Aorta (tissue), 5 donors: ENCODE measurements at regions not wholly inside any gene's neighbourhood (a gene's known extent, or its start where the extent isn't known, plus 50 kb on each side); places are given as distances from the start of the nearest gene placed in this dataset.
A peak's percentile ranks its signal among the peaks of the same experiment; 100 is the strongest.

Experiments
- ATAC-seq: fragments of 200-7000 bp; cut with Tn5 transposase; one replicate; pipeline ENCODE4 v1.9.1; 2022; ENCODE audit warnings: moderate library complexity; ENCODE audit not compliant: low FRiP score
- DNase-seq, 2 donors: peaks; one replicate each; pipeline ENCODE4 v3.0.0-alpha.2; 2020
- H3K27ac ChIP-seq, 2 donors: one replicate each; pipeline ENCODE4 v1.5.1; 2013; ENCODE audit warnings: low read length in 2 of 2, mild to moderate bottlenecking in 2 of 2, moderate library complexity in 2 of 2, control low read depth in 1 of 2, inconsistent platforms in 1 of 2, low read depth in 1 of 2
- H3K27me3 ChIP-seq, 2 donors: one replicate each; pipeline ENCODE4 v1.6.1; 2013; ENCODE audit warnings: control low read depth in 1 of 2, low read length in 1 of 2, mild to moderate bottlenecking in 1 of 2, moderate library complexity in 1 of 2; ENCODE audit not compliant: insufficient read depth in 2 of 2, control insufficient read depth in 1 of 2
- H3K36me3 ChIP-seq, 2 donors: one replicate each; pipeline ENCODE4 v1.6.1; 2013; ENCODE audit warnings: control low read depth in 1 of 2, low read length in 1 of 2, mild to moderate bottlenecking in 1 of 2; ENCODE audit not compliant: insufficient read depth in 2 of 2, control insufficient read depth in 1 of 2
- H3K4me1 ChIP-seq, 2 donors: one replicate each; pipeline ENCODE4 v1.6.1; 2013; ENCODE audit warnings: low read length in 2 of 2, control low read depth in 1 of 2, mild to moderate bottlenecking in 1 of 2, moderate library complexity in 1 of 2; ENCODE audit not compliant: insufficient read depth in 2 of 2, control insufficient read depth in 1 of 2
- H3K4me3 ChIP-seq, 2 donors: one replicate each; pipeline ENCODE4 v1.5.1; 2013; ENCODE audit warnings: low read length in 2 of 2, control low read depth in 1 of 2, mild to moderate bottlenecking in 1 of 2
- H3K9me3 ChIP-seq: one replicate; pipeline ENCODE4 v1.6.1; 2013; ENCODE audit warnings: mild to moderate bottlenecking, low read length; ENCODE audit not compliant: control insufficient read depth
- WGBS, 2 donors: extraction: QIAGEN DNeasy Blood & Tissue Kit; methylation state at CpG; one replicate each; pipeline ENCODE4 v1.1.7; 2013; 5-methylcytosine and 5-hydroxymethylcytosine counted together
- intact Hi-C, 2 donors: fragments of 100-400 bp; cut with DNase I; formaldehyde crosslinking; loops; one replicate each; pipeline versions ENCODE4 v1.14.2 to v1.15.0; 2022
- donor health status: healthy with polysubstance abuse.
- donor health status: Bipolar disorder and iron deficiency.
- donor health status: DM: no; HTN: no; CAD: no.
- donor health status: DM: no; HTN: no; CAD: no.
- donor health status: DM: yes; HTN: yes; CAD: no.

DNA sequence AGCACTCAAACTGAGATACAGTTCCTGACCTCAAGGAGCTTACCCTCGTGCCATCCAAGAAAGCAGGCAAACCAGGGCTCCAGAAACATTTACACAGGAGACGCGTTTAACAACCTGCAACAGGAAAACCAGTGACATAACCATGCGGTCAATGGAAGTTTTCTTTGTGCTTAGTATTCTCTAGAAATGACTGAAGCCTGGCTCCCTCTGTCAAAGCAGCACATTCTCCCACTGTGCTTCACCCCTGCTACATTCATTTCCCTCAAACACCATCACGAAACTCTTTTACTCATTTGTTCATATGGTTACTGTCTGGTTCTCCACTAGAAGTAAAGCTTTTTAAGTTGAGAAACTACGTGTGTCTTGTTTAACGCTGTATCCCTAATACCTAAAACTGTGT, 161.3 kb upstream of the CCND2 start:
- Histone ChIP-seq H3K4me3 (no peak overlapping the region), H3K27me3 (peaks cover 0 to 1% of the 10 kb centered on the region in 2 donors), H3K27ac (no peak overlapping the region), H3K9me3 (no peaks in the 10 kb centered on the region), H3K36me3 (no peaks in the 10 kb centered on the region), H3K4me1 (no peaks in the 10 kb centered on the region)
- DNase-seq = no peak
- 86 to 88% methylated on average over 7 of the region's 7 CpGs for WGBS, 2 donors
- intact Hi-C loops = no loop called here
- ATAC-seq = no peak

DNA sequence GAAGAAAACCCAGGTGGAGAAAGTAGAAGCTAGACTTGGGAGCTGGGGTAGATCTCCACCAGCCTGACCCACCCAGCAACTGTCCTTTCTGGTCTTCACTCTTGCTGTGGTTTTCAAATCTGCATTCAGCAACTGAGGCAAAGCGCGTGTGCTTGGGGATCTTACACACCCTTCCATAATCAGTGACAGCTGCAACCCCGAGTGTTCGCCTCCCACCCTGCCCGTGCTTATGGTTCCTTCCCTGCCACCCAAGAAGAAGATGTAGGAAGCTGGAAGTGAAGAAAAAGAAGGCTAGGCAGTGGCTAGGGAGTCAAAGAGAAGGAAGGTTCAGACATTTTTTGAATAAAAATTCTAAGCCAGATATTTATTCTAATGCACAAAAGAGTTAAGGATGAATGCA, 162.6 kb upstream of the CCND2 start:
- Histone ChIP-seq H3K27me3 (peaks cover 0 to 1% of the 10 kb centered on the region in 2 donors), H3K9me3 (no peaks in the 10 kb centered on the region), H3K4me3 (no peak overlapping the region), H3K27ac (no peak overlapping the region), H3K36me3 (no peaks in the 10 kb centered on the region), H3K4me1 (no peaks in the 10 kb centered on the region)
- intact Hi-C loops = no loop called here
- DNase-seq = no peak
- 88% methylated on average over 5 of the region's 5 CpGs for WGBS, 2 donors
- ATAC-seq = no peak

DNA sequence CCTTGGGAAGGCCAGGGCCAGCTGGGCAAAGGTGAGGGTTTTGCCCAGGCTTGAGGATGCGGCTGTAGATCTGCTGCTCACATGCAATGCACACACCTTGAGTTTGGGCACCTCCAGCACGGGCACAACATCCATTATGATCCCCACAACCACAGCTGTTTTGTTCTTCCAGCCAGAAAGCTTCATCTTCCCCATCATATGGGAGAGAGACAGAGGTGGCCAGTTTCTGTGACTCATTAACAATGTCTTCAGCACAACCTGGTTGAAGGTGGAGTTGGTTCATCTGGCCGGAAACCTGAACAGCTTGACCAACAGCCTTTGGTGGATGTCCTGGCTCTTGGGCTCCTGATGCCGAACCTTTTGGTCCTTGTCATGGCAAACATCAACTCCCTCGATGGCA, 163.7 kb upstream of the CCND2 start:
- no peak overlapping the region for H3K27ac ChIP-seq
- intact Hi-C loops = no loop called here

DNA sequence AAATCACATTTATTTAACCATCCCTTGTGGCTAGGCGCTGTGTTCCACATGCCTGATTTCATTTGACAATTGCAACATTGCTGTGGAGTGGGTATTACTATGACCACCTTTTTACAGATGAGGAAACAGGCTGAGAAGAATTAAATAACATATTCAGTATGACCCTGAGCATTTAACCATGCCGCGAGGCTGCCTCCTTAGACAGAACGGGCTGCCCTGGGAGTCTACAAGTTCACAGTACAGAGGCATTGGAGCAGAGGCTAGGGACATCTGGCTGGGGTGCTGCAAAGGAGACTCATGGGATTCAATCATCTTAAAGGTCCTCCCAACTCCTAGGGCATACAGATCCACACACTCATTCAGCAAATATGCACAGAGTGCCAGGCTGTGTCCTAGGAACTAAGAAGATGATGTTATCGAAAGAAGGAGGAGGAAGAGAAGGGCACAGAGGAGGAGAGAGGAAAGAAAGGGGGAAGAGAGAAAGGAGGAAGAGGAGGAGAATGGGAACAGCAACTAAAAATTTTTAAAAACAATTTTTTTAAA, 164.7 kb upstream of the CCND2 start:
- 88% methylated on average over 5 of the region's 5 CpGs for WGBS, 2 donors
- intact Hi-C loops = no loop called here
- no peak for ATAC-seq

More for the DNA sequence above, 163.7 kb upstream of the CCND2 start:
- WGBS, 2 donors = 95 to 97% methylated on average over 5 of the region's 5 CpGs
- no peaks in the 10 kb centered on the region for H3K36me3 ChIP-seq
- no peak for ATAC-seq
- H3K4me1 ChIP-seq = no peaks in the 10 kb centered on the region
- no peak overlapping the region for H3K4me3 ChIP-seq
- H3K9me3 ChIP-seq = no peaks in the 10 kb centered on the region
- no peak for DNase-seq
- H3K27me3 ChIP-seq = peaks cover 0 to under 1% of the 10 kb centered on the region in 2 donors

DNA sequence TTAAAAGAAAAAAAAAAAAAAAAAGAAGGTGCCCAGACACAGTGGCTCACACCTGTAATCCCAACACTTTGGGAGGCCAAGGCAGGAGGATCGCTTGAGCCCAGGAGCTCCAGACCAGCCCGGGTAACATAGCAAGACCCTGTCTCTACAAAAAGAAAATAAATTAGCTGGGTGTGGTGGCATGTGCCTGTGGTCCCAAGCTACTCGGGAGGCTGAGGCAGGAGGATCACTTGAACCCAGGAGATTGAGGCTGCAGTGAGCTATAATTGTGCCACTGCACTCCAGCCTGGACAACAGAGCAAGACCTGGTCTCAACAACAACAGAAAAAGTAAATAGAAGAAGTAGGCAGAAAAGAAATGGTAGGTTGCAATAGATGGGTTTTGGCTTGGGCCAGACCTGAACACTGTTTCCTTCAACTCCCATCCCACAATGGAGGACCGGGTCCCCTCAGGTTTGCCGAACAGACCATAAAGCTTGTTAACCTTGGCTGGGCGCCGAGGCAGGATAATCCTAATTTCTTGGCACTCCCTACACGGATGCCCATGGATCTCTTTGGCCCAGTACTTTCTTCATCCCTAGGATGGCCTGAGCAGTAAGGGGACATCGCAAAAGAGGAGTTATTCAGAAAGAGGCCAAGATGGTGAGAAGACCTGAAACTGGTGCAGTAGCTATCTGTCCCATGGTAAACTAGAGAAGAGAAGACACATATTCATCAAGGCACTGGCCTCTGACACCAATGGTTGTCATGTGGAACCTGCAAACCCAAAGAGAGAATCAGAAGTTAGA, 165.5 kb upstream of the CCND2 start:
- Histone ChIP-seq H3K4me3 (no peak overlapping the region), H3K9me3 (no peaks in the 10 kb centered on the region), H3K27me3 (no peaks in the 10 kb centered on the region), H3K4me1 (no peaks in the 10 kb centered on the region), H3K36me3 (no peaks in the 10 kb centered on the region), H3K27ac (no peak overlapping the region)
- WGBS, 2 donors = 92 to 94% methylated on average over 9 of the region's 9 CpGs
- ATAC-seq (no peak), DNase-seq (no peak)
- intact Hi-C loops = loop anchor here in 1 of 2 donors (1.0 kb wide), 1 partner anchor 168 kb away; no protein-coding TSS in a partner anchor

More for the DNA sequence above, 164.7 kb upstream of the CCND2 start:
- no peaks in the 10 kb centered on the region for H3K9me3 ChIP-seq
- no peak overlapping the region for H3K4me3 ChIP-seq
- H3K27ac ChIP-seq = no peak overlapping the region
- H3K4me1 ChIP-seq = no peaks in the 10 kb centered on the region
- H3K27me3 ChIP-seq = no peaks in the 10 kb centered on the region
- H3K36me3 ChIP-seq = no peaks in the 10 kb centered on the region
- no peak for DNase-seq

DNA sequence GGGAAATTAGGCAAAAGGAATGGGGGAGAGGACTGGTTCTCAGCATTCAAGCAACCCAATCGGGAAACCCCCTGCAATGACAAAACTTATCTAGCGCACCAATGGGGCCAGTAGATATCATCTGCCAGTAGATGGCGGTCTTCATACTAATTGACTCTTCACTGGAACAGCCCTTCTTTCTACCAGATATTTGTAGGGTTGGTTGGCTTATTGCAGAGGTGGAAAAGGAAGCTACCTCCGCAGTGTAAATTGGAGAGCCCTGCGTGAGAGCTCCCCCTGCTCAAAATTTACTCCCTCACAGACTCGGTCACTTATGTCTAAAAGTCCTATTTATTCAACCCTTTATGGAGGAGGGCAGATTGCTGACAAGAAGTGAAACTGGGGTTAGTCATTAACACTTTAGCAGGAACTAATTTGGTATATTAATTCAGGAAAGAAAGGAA, 166.1 kb upstream of the CCND2 start:
- H3K27me3 ChIP-seq = no peaks in the 10 kb centered on the region
- intact Hi-C loops = loop anchor here in 1 of 2 donors (1.0 kb wide), 1 partner anchor 169 kb away; no protein-coding TSS in a partner anchor
- H3K27ac ChIP-seq = no peak overlapping the region
- DNase-seq = no peak
- WGBS, 2 donors = 25 to 38% methylated on average over 6 of the region's 6 CpGs
- no peaks in the 10 kb centered on the region for H3K9me3 ChIP-seq
- ATAC-seq = peak; percentile 70
- no peaks in the 10 kb centered on the region for H3K4me1 ChIP-seq
- H3K36me3 ChIP-seq = no peaks in the 10 kb centered on the region
- H3K4me3 ChIP-seq = no peak overlapping the region

DNA sequence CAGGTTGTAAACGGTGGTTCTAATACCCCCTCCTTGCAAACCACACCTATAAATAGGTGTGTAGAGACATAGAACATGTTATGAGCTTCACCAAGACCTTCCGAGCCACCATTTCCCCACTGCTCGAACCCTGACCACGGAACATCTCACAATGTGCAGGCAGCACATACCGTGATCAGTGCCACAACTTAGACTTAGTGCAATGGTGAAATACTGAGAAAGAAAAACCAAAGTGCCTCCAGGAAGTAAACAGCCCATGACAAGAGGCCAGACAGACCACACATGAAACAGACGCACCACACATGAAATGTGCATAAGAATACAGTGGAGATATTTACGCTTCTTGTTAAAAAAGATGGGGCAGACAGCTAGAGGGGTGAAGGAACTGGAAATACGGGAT, 166.9 kb upstream of the CCND2 start:
- ATAC-seq = no peak
- Histone ChIP-seq H3K27ac (no peak overlapping the region), H3K36me3 (no peaks in the 10 kb centered on the region), H3K4me3 (no peak overlapping the region), H3K4me1 (no peaks in the 10 kb centered on the region), H3K9me3 (no peaks in the 10 kb centered on the region), H3K27me3 (no peaks in the 10 kb centered on the region)
- DNase-seq = no peak
- WGBS, 2 donors = 76 to 80% methylated on average over 8 of the region's 8 CpGs
- intact Hi-C loops = loop anchor here in 1 of 2 donors (1.0 kb wide), 1 partner anchor 170 kb away; no protein-coding TSS in a partner anchor

DNA sequence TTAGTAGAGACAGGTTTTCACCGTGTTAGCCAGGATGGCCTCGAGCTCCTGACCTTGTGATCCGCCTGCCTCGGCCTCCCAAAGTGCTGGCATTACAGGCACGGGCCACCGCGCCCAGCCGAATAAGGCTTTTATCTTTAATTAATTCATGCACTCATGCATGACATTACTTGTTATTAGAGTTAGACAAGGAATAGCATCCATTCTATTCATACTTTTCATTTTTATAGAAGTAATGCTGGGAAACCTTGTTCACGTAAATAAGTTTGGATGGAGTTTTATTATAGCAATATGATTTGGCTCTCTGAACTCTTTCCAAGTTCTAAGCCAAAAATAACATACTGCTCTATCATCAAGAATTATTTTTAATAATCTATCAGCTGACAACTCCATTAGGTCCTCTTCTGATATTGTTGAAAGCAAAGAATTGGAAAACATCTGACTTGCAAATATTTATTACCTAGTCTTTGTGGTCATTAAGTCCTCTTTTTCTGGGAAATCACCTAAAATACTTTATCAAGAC, 168.8 kb upstream of the CCND2 start:
- Histone ChIP-seq H3K27ac (no peak overlapping the region), H3K4me1 (no peaks in the 10 kb centered on the region), H3K36me3 (no peaks in the 10 kb centered on the region), H3K4me3 (no peak overlapping the region), H3K27me3 (no peaks in the 10 kb centered on the region), H3K9me3 (no peaks in the 10 kb centered on the region)
- DNase-seq (no peak), ATAC-seq (no peak)
- intact Hi-C loops = no loop called here
- 70 to 73% methylated on average over 9 of the region's 9 CpGs for WGBS, 2 donors

DNA sequence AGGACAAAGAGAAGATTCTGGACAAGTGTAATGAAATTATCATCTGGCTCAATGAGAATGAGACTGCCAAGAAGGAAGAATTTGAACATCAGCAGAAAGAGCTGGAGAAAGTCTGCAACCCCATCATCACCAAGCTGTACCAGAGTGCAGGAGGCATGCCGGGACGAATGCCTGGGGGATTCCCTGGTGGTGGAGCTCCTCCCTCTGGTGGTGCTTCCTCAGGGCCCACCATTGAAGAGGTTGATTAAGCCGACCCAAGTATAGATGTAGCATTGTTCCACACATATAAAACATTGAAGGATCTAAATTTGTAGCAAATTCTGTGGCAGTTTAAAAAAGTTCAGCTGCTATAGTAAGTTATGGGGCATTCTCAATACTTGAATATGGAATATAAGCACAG, 174.3 kb upstream of the CCND2 start:
- Histone ChIP-seq H3K27ac (no peak overlapping the region), H3K36me3 (no peaks in the 10 kb centered on the region), H3K4me1 (no peaks in the 10 kb centered on the region), H3K9me3 (no peaks in the 10 kb centered on the region), H3K27me3 (no peaks in the 10 kb centered on the region), H3K4me3 (no peak overlapping the region)
- DNase-seq (no peak), ATAC-seq (no peak)
- intact Hi-C loops = no loop called here
- WGBS, 2 donors = 24 to 27% methylated on average over 3 of the region's 3 CpGs
